ENCODE measurements at regions not wholly inside any gene's neighbourhood (a gene's known extent, or its start where the extent isn't known, plus 50 kb on each side); places are given as distances from the start of the nearest gene placed in this dataset.

- TF ChIP-seq, protein P1, sequence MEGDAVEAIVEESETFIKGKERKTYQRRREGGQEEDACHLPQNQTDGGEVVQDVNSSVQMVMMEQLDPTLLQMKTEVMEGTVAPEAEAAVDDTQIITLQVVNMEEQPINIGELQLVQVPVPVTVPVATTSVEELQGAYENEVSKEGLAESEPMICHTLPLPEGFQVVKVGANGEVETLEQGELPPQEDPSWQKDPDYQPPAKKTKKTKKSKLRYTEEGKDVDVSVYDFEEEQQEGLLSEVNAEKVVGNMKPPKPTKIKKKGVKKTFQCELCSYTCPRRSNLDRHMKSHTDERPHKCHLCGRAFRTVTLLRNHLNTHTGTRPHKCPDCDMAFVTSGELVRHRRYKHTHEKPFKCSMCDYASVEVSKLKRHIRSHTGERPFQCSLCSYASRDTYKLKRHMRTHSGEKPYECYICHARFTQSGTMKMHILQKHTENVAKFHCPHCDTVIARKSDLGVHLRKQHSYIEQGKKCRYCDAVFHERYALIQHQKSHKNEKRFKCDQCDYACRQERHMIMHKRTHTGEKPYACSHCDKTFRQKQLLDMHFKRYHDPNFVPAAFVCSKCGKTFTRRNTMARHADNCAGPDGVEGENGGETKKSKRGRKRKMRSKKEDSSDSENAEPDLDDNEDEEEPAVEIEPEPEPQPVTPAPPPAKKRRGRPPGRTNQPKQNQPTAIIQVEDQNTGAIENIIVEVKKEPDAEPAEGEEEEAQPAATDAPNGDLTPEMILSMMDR (IDR thresholded peaks at IDR 0.05; ENCODE audit: insufficient read depth, low read depth, low read length) = no peak
- no peak for TF ChIP-seq EZH2 (IDR thresholded peaks at IDR 0.05; ENCODE audit: insufficient read depth, low read length)
These were observed 165.7 kb upstream of the CASK start for GRCh38 chrX:42089031-42089430.
